DND-41 (cell line): ENCODE measurements at regions not wholly inside any gene's neighbourhood (a gene's known extent, or its start where the extent isn't known, plus 50 kb on each side); places are given as distances from the start of the nearest gene placed in this dataset.

Source experiments
- ATAC-seq: fragments of 200-7000 bp; cut with Tn5 transposase; 3 replicates; pipeline ENCODE4 v1.9.1; 2021; ENCODE audit warnings: low read depth; ENCODE audit not compliant: insufficient read depth
- DNase-seq: peaks from one replicate; pipeline ENCODE4 v3.0.0-alpha.2; 2020
- H2AFZ ChIP-seq: 2 replicates; pipeline ENCODE4 v1.6.0; 2012; ENCODE audit warnings: low read depth, low read length
- H3K27ac ChIP-seq: 2 replicates; pipeline ENCODE4 v1.5.1; 2012; ENCODE audit warnings: low read length, inconsistent platforms
- H3K27me3 ChIP-seq: fragments of 200-600 bp; sonication (generic); 2 replicates; pipeline ENCODE4 v1.6.0; 2012; ENCODE audit warnings: low read length, mild to moderate bottlenecking, inconsistent platforms; ENCODE audit not compliant: insufficient read depth, poor library complexity
- H3K36me3 ChIP-seq: 2 replicates; pipeline ENCODE4 v1.5.1; 2012; ENCODE audit warnings: low read length, inconsistent platforms; ENCODE audit not compliant: insufficient read depth
- H3K4me1 ChIP-seq: 2 replicates; pipeline ENCODE4 v1.5.1; 2012; ENCODE audit warnings: mild to moderate bottlenecking, low read length; ENCODE audit not compliant: insufficient read depth
- H3K4me2 ChIP-seq: 2 replicates; pipeline ENCODE4 v1.6.0; 2012; ENCODE audit warnings: mild to moderate bottlenecking, moderate library complexity, low read length, inconsistent platforms; ENCODE audit not compliant: insufficient read depth
- H3K4me3 ChIP-seq, 2 experiments: fragments of 200-600 bp in 1 of 2; shearing (Covaris generic) in 1 of 2; 2 replicates each; pipeline ENCODE4 v1.5.1; 2012 to 2016; ENCODE audit warnings: inconsistent platforms in 2 of 2, low read length in 2 of 2, mild to moderate bottlenecking in 2 of 2, low read depth in 1 of 2, moderate library complexity in 1 of 2
- H3K79me2 ChIP-seq: 2 replicates; pipeline ENCODE4 v1.6.0; 2012; ENCODE audit warnings: low read length, inconsistent platforms; ENCODE audit not compliant: insufficient read depth
- H3K9ac ChIP-seq: 2 replicates; pipeline ENCODE4 v1.6.0; 2012; ENCODE audit warnings: low read depth, mild to moderate bottlenecking, inconsistent platforms, low read length, moderate library complexity
- H3K9me3 ChIP-seq: 2 replicates; pipeline ENCODE4 v1.5.1; 2012; ENCODE audit warnings: low read length, moderate library complexity, mild to moderate bottlenecking, inconsistent platforms; ENCODE audit not compliant: insufficient read depth, severe bottlenecking
- H4K20me1 ChIP-seq: 2 replicates; pipeline ENCODE4 v1.6.0; 2012; ENCODE audit warnings: low read length; ENCODE audit not compliant: insufficient read depth
- CTCF ChIP-seq: IDR thresholded peaks from 2 replicates; pipeline ENCODE4 v1.5.1; 2012; ENCODE audit warnings: borderline replicate concordance, low read length, moderate library complexity, mild to moderate bottlenecking; ENCODE audit not compliant: poor library complexity, severe bottlenecking; ENCODE audit errors: extremely low read depth
- EZH2 ChIP-seq: IDR thresholded peaks from 3 replicates; pipeline ENCODE4 v1.6.1; 2012; ENCODE audit warnings: borderline replicate concordance, low read depth, mild to moderate bottlenecking, moderate library complexity, low read length, inconsistent platforms; ENCODE audit not compliant: severe bottlenecking

- Histone ChIP-seq H3K9ac (no peak overlapping the region), H3K9me3 (no peaks in the 10 kb centered on the region), H3K4me1 (no peaks in the 10 kb centered on the region), H3K27me3 (no peaks in the 10 kb centered on the region), H3K4me2 (no peak overlapping the region), H3K79me2 (no peaks in the 10 kb centered on the region), H4K20me1 (no peaks in the 10 kb centered on the region), H3K27ac (no peak overlapping the region), H2AFZ (no peak overlapping the region), H3K36me3 (no peaks in the 10 kb centered on the region), H3K4me3 (no peak overlapping the region)
- ATAC-seq = no peak
- TF ChIP-seq EZH2 = no peak
- no peak for DNase-seq
Measured at GRCh38 chr4:164021947-164022346, 527.5 kb downstream of the TMA16 start.

GRCh38 chr4:164023214-164023613 lies 528.7 kb downstream of the TMA16 start:
- Histone ChIP-seq H4K20me1 (no peaks in the 10 kb centered on the region), H3K9ac (no peak overlapping the region), H2AFZ (no peak overlapping the region), H3K27ac (no peak overlapping the region), H3K4me3 (no peak overlapping the region), H3K27me3 (no peaks in the 10 kb centered on the region), H3K4me2 (no peak overlapping the region), H3K9me3 (no peaks in the 10 kb centered on the region), H3K36me3 (no peaks in the 10 kb centered on the region), H3K4me1 (no peaks in the 10 kb centered on the region), H3K79me2 (no peaks in the 10 kb centered on the region)
- ATAC-seq (no peak), DNase-seq (no peak)
- TF ChIP-seq CTCF (no peak), EZH2 (no peak)

GRCh38 chr4:164027805-164028204 lies 533.3 kb downstream of the TMA16 start:
- no peaks in the 10 kb centered on the region for H3K79me2 ChIP-seq
- H3K4me3 ChIP-seq = no peak overlapping the region
- H4K20me1 ChIP-seq = no peaks in the 10 kb centered on the region
- no peaks in the 10 kb centered on the region for H3K4me1 ChIP-seq
- H3K9me3 ChIP-seq = no peaks in the 10 kb centered on the region
- no peak overlapping the region for H2AFZ ChIP-seq
- DNase-seq = no peak
- TF ChIP-seq CTCF (no peak), EZH2 (no peak)
- ATAC-seq = no peak
- no peaks in the 10 kb centered on the region for H3K36me3 ChIP-seq
- no peak overlapping the region for H3K27ac ChIP-seq
- no peak overlapping the region for H3K4me2 ChIP-seq
- no peaks in the 10 kb centered on the region for H3K27me3 ChIP-seq
- no peak overlapping the region for H3K9ac ChIP-seq

GRCh38 chr4:164039482-164039881 lies 545.0 kb downstream of the TMA16 start:
- Histone ChIP-seq H3K36me3 (no peaks in the 10 kb centered on the region), H2AFZ (no peak overlapping the region), H3K9ac (no peak overlapping the region), H3K4me2 (no peak overlapping the region), H3K27ac (no peak overlapping the region), H3K27me3 (no peaks in the 10 kb centered on the region), H4K20me1 (no peaks in the 10 kb centered on the region), H3K4me1 (no peaks in the 10 kb centered on the region), H3K79me2 (no peaks in the 10 kb centered on the region), H3K4me3 (no peak overlapping the region), H3K9me3 (peaks cover 12% of the 10 kb centered on the region)
- DNase-seq (no peak), ATAC-seq (no peak)
- no peak for TF ChIP-seq EZH2
- TF ChIP-seq CTCF = no peak
